ENCODE measurements at regions not wholly inside any gene's neighbourhood (a gene's known extent, or its start where the extent isn't known, plus 50 kb on each side); places are given as distances from the start of the nearest gene placed in this dataset.

GRCh38 chr10:27393961-27394360, 110.1 kb upstream of the RAB18 start:
- TF ChIP-seq, protein P1, sequence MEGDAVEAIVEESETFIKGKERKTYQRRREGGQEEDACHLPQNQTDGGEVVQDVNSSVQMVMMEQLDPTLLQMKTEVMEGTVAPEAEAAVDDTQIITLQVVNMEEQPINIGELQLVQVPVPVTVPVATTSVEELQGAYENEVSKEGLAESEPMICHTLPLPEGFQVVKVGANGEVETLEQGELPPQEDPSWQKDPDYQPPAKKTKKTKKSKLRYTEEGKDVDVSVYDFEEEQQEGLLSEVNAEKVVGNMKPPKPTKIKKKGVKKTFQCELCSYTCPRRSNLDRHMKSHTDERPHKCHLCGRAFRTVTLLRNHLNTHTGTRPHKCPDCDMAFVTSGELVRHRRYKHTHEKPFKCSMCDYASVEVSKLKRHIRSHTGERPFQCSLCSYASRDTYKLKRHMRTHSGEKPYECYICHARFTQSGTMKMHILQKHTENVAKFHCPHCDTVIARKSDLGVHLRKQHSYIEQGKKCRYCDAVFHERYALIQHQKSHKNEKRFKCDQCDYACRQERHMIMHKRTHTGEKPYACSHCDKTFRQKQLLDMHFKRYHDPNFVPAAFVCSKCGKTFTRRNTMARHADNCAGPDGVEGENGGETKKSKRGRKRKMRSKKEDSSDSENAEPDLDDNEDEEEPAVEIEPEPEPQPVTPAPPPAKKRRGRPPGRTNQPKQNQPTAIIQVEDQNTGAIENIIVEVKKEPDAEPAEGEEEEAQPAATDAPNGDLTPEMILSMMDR (IDR thresholded peaks at IDR 0.05 in 4 of 5, conservative IDR thresholded peaks at IDR 0.05 in 1 of 5) = no peak
- TF ChIP-seq POLR2A (IDR thresholded peaks at IDR 0.05) = no peak
- H3K27ac ChIP-seq = no peak overlapping the region
- in situ Hi-C loops (cut with MboI; ENCODE audit: low sequenced_read_pairs in 4 of 4) = no loop called here
- ATAC-seq (no peak), DNase-seq (no peak)
- H3K9me3 ChIP-seq = no peaks in the 10 kb centered on the region
- intact Hi-C loops (cut with DNase I; ENCODE audit: low total_unique reads) = no loop called here
- H3K27me3 ChIP-seq = no peaks in the 10 kb centered on the region
- no peak overlapping the region for H3K4me3 ChIP-seq
- H3K4me1 ChIP-seq = no peaks in the 10 kb centered on the region
- no peaks in the 10 kb centered on the region for H3K36me3 ChIP-seq

GRCh38 chr10:27392606-27393005, 111.5 kb upstream of the RAB18 start:
- in situ Hi-C loops (cut with MboI; ENCODE audit: low sequenced_read_pairs in 4 of 4) = no loop called here
- no peak overlapping the region for H3K4me3 ChIP-seq
- no peaks in the 10 kb centered on the region for H3K36me3 ChIP-seq
- no peaks in the 10 kb centered on the region for H3K4me1 ChIP-seq
- intact Hi-C loops (cut with DNase I; ENCODE audit: low total_unique reads) = no loop called here
- TF ChIP-seq POLR2A (IDR thresholded peaks at IDR 0.05) = no peak
- TF ChIP-seq, protein P1 (IDR thresholded peaks at IDR 0.05 in 4 of 5, conservative IDR thresholded peaks at IDR 0.05 in 1 of 5) = no peak
- no peak overlapping the region for H3K27ac ChIP-seq
- ATAC-seq (no peak), DNase-seq (no peak)
- no peaks in the 10 kb centered on the region for H3K9me3 ChIP-seq
- H3K27me3 ChIP-seq = no peaks in the 10 kb centered on the region

- H3K27me3 ChIP-seq = no peaks in the 10 kb centered on the region
- no peak overlapping the region for H3K27ac ChIP-seq
- H3K4me3 ChIP-seq = no peak overlapping the region
- no peak for TF ChIP-seq POLR2A (IDR thresholded peaks at IDR 0.05)
- TF ChIP-seq, protein P1 (IDR thresholded peaks at IDR 0.05 in 4 of 5, conservative IDR thresholded peaks at IDR 0.05 in 1 of 5) = no peak
- H3K36me3 ChIP-seq = no peaks in the 10 kb centered on the region
- ATAC-seq = no peak
- no peak for DNase-seq
- in situ Hi-C loops (cut with MboI; ENCODE audit: low sequenced_read_pairs in 4 of 4) (no loop called here), intact Hi-C loops (cut with DNase I; ENCODE audit: low total_unique reads) (no loop called here)
- no peaks in the 10 kb centered on the region for H3K4me1 ChIP-seq
- no peaks in the 10 kb centered on the region for H3K9me3 ChIP-seq
Observed at GRCh38 chr10:27391916-27392315, 112.2 kb upstream of the RAB18 start.

DNA sequence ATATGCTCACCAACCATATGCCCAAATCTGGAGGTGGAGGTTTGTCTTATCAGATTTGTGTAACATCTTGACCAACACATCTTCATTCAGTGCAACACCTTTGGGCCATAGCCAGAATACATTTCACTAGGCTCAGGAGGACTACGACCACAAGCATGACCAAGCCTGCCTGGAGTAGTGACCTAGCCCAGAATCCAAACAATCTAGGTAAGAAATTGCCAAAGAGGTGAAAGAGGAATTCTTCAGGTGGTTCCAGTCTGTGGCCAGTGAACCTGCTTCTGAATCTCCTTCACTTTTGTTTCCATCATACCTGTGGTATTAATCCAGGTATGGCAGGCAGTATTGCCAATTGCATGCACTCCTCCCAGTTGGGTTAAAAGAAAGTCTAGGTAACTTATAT, 112.8 kb upstream of the RAB18 start:
- TF ChIP-seq, protein P1 (IDR thresholded peaks at IDR 0.05 in 4 of 5, conservative IDR thresholded peaks at IDR 0.05 in 1 of 5) = no peak
- TF ChIP-seq POLR2A (IDR thresholded peaks at IDR 0.05) = no peak
- Histone ChIP-seq H3K4me1 (no peaks in the 10 kb centered on the region), H3K9me3 (no peaks in the 10 kb centered on the region), H3K4me3 (no peak overlapping the region), H3K27me3 (no peaks in the 10 kb centered on the region), H3K36me3 (no peaks in the 10 kb centered on the region), H3K27ac (no peak overlapping the region)
- no peak for ATAC-seq
- in situ Hi-C loops (cut with MboI; ENCODE audit: low sequenced_read_pairs in 4 of 4) = no loop called here
- intact Hi-C loops (cut with DNase I; ENCODE audit: low total_unique reads) = no loop called here
- DNase-seq = no peak

DNA sequence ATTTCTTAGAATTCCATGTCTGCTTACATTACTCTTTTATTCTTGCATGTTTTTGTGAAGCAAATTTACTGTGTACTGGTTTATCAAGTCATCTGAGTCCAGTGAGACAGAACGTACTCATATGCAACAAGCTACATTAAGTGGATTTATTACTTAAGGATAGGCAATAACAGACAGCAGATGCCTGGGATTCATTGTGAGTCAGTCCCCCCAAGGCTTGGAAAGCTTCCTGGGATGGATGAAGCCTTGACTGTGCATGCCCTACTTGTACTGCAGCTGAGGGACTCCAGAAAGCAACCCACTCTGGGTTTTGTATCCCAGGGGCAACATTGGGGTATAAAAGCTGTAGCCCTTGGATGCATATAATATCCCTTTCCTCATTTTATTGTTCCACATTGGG, 113.4 kb upstream of the RAB18 start:
- Histone ChIP-seq H3K9me3 (no peaks in the 10 kb centered on the region), H3K27ac (no peak overlapping the region), H3K4me3 (no peak overlapping the region), H3K27me3 (no peaks in the 10 kb centered on the region), H3K36me3 (no peaks in the 10 kb centered on the region), H3K4me1 (no peaks in the 10 kb centered on the region)
- TF ChIP-seq POLR2A (IDR thresholded peaks at IDR 0.05) = no peak
- TF ChIP-seq, protein P1 (IDR thresholded peaks at IDR 0.05 in 4 of 5, conservative IDR thresholded peaks at IDR 0.05 in 1 of 5) = no peak
- ATAC-seq = no peak
- no peak for DNase-seq
- intact Hi-C loops (cut with DNase I; ENCODE audit: low total_unique reads) = no loop called here
- in situ Hi-C loops (cut with MboI; ENCODE audit: low sequenced_read_pairs in 4 of 4) = no loop called here
